SK-N-SH treated with all-trans-retinoic acid at 6 μM for 48 hours (cell line): ENCODE measurements at regions not wholly inside any gene's neighbourhood (a gene's known extent, or its start where the extent isn't known, plus 50 kb on each side); places are given as distances from the start of the nearest gene placed in this dataset.

Experiments used
- ATAC-seq: fragments of 200-7000 bp; cut with Tn5 transposase; 3 replicates; pipeline ENCODE4 v1.9.1; 2020; ENCODE audit warnings: mild to moderate bottlenecking, moderate library complexity
- ARNTL ChIP-seq: fragments of 450-650 bp; formaldehyde crosslinking; IDR thresholded peaks from 2 replicates; pipeline ENCODE4 v1.5.0; 2020; ENCODE audit warnings: low read depth, mild to moderate bottlenecking, moderate library complexity, borderline replicate concordance
- BACH2 ChIP-seq: fragments of 250-450 bp; sonication (Bioruptor Pico); IDR thresholded peaks from 2 replicates; pipeline ENCODE4 v1.9.0; 2021; ENCODE audit warnings: mild to moderate bottlenecking, borderline replicate concordance
- CREB5 ChIP-seq: fragments of 250-450 bp; sonication (Bioruptor Pico); IDR thresholded peaks from 2 replicates; pipeline ENCODE4 v1.5.1; 2020; ENCODE audit warnings: low read depth, mild to moderate bottlenecking, moderate library complexity
- ESRRG ChIP-seq: fragments of 250-450 bp; sonication (Bioruptor Pico); IDR thresholded peaks from 2 replicates; pipeline ENCODE4 v1.6.1; 2021; ENCODE audit warnings: mild to moderate bottlenecking
- GLIS3 ChIP-seq: fragments of 250-450 bp; sonication (Bioruptor Pico); IDR thresholded peaks from 2 replicates; pipeline ENCODE4 v1.5.0; 2020; ENCODE audit warnings: mild to moderate bottlenecking, moderate library complexity
- ISL1 ChIP-seq: fragments of 250-450 bp; sonication (Bioruptor Pico); IDR thresholded peaks from 2 replicates; pipeline ENCODE4 v2.1.2; 2022; ENCODE audit warnings: mild to moderate bottlenecking, moderate library complexity
- OSR1 ChIP-seq: fragments of 250-450 bp; sonication (Bioruptor Pico); IDR thresholded peaks from 2 replicates; pipeline ENCODE4 v1.8.0; 2022; ENCODE audit warnings: moderate library complexity, mild to moderate bottlenecking, inconsistent platforms
- PATZ1 ChIP-seq: fragments of 250-450 bp; sonication (Bioruptor Pico); IDR thresholded peaks from 2 replicates; pipeline ENCODE4 v1.8.0; 2020; ENCODE audit warnings: mild to moderate bottlenecking, moderate library complexity, borderline replicate concordance
- POU6F1 ChIP-seq: fragments of 250-450 bp; sonication (Bioruptor Pico); IDR thresholded peaks from 2 replicates; pipeline ENCODE4 v1.8.0; 2021; ENCODE audit warnings: low read depth, mild to moderate bottlenecking, moderate library complexity, borderline replicate concordance
- PPARA ChIP-seq: fragments of 250-450 bp; sonication (Bioruptor Pico); IDR thresholded peaks from 2 replicates; pipeline ENCODE4 v1.5.0; 2020; ENCODE audit warnings: mild to moderate bottlenecking, borderline replicate concordance
- RARB ChIP-seq: fragments of 250-450 bp; sonication (Bioruptor Pico); IDR thresholded peaks from 2 replicates; pipeline ENCODE4 v1.8.0; 2021; ENCODE audit warnings: mild to moderate bottlenecking, moderate library complexity
- SNAI2 ChIP-seq: fragments of 250-450 bp; sonication (Bioruptor Pico); IDR thresholded peaks from 2 replicates; pipeline ENCODE4 v1.5.0; 2020; ENCODE audit warnings: mild to moderate bottlenecking, moderate library complexity
- TCF4 ChIP-seq: fragments of 250-450 bp; sonication (Bioruptor Pico); IDR thresholded peaks from 2 replicates; pipeline ENCODE4 v1.8.0; 2021; ENCODE audit warnings: mild to moderate bottlenecking, moderate library complexity, borderline replicate concordance
- ZC3H10 ChIP-seq: fragments of 250-450 bp; sonication (Bioruptor Pico); IDR thresholded peaks from 2 replicates; pipeline ENCODE4 v1.5.1; 2021; ENCODE audit warnings: mild to moderate bottlenecking, moderate library complexity
- ZFP3 ChIP-seq: fragments of 250-450 bp; sonication (Bioruptor Pico); IDR thresholded peaks from 2 replicates; pipeline ENCODE4 v1.5.0; 2020; ENCODE audit warnings: mild to moderate bottlenecking, moderate library complexity
- ZFP30 ChIP-seq: fragments of 450-650 bp; formaldehyde crosslinking; IDR thresholded peaks from 2 replicates; pipeline ENCODE4 v1.5.0; 2022; ENCODE audit warnings: mild to moderate bottlenecking, moderate library complexity
- ZNF565 ChIP-seq: fragments of 450-650 bp; formaldehyde crosslinking; conservative IDR thresholded peaks from 2 replicates; pipeline ENCODE4 v1.5.0; 2020; ENCODE audit warnings: low read depth, mild to moderate bottlenecking, moderate library complexity
- ZNF70 ChIP-seq: fragments of 450-650 bp; formaldehyde crosslinking; IDR thresholded peaks from 2 replicates; pipeline ENCODE4 v1.5.0; 2020; ENCODE audit warnings: mild to moderate bottlenecking, moderate library complexity
- ZNF8 ChIP-seq: fragments of 450-650 bp; formaldehyde crosslinking; IDR thresholded peaks from 2 replicates; pipeline ENCODE4 v1.5.0; 2020; ENCODE audit warnings: mild to moderate bottlenecking, moderate library complexity
- TF ChIP-seq, protein P1 (sequence below): fragments of 250-450 bp; sonication (Bioruptor Pico); IDR thresholded peaks from 2 replicates; pipeline ENCODE4 v1.5.1; 2021; ENCODE audit warnings: mild to moderate bottlenecking, moderate library complexity

- TF ChIP-seq ESRRG (CRISPR knock-in tag) (no peak), ZC3H10 (no peak)
Observed at GRCh38 chr6:15879371-15880261, 216.8 kb upstream of the DTNBP1 start (continued).

GRCh38 chr6:15877231-15877630 is 214.4 kb upstream of the DTNBP1 start:
- TF ChIP-seq PATZ1 (CRISPR knock-in tag) (no peak), ARNTL (no peak), ZC3H10 (no peak), ISL1 (CRISPR knock-in tag) (no peak), ESRRG (CRISPR knock-in tag) (no peak), SNAI2 (CRISPR knock-in tag) (no peak), ZFP30 (no peak), CREB5 (CRISPR knock-in tag) (no peak)
- ATAC-seq: no peak

- no peak for ATAC-seq
- no peak for TF ChIP-seq ZNF8 (CRISPR knock-in tag)
- TF ChIP-seq OSR1: no peak
- no peak for TF ChIP-seq CREB5 (CRISPR knock-in tag)
- TF ChIP-seq, protein P1, sequence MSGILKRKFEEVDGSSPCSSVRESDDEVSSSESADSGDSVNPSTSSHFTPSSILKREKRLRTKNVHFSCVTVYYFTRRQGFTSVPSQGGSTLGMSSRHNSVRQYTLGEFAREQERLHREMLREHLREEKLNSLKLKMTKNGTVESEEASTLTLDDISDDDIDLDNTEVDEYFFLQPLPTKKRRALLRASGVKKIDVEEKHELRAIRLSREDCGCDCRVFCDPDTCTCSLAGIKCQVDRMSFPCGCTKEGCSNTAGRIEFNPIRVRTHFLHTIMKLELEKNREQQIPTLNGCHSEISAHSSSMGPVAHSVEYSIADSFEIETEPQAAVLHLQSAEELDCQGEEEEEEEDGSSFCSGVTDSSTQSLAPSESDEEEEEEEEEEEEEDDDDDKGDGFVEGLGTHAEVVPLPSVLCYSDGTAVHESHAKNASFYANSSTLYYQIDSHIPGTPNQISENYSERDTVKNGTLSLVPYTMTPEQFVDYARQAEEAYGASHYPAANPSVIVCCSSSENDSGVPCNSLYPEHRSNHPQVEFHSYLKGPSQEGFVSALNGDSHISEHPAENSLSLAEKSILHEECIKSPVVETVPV: no peak
- no peak for TF ChIP-seq ESRRG (CRISPR knock-in tag)
- no peak for TF ChIP-seq BACH2 (CRISPR knock-in tag)
- TF ChIP-seq PPARA (CRISPR knock-in tag): no peak
- TF ChIP-seq ZFP30: no peak
- TF ChIP-seq ZFP3: no peak
- TF ChIP-seq PATZ1 (CRISPR knock-in tag): no peak
- no peak for TF ChIP-seq GLIS3
- no peak for TF ChIP-seq RARB (CRISPR knock-in tag)
- TF ChIP-seq POU6F1: no peak
- TF ChIP-seq ZNF70 (CRISPR knock-in tag): no peak
- no peak for TF ChIP-seq ZNF565 (CRISPR knock-in tag)
- TF ChIP-seq SNAI2 (CRISPR knock-in tag): no peak
- TF ChIP-seq TCF4 (CRISPR knock-in tag): no peak
- TF ChIP-seq ZC3H10: no peak
- TF ChIP-seq, all 23 proteins: peak for 0
Observed at GRCh38 chr6:15876406-15876805, 213.6 kb upstream of the DTNBP1 start.
